Renal cortex interstitium (tissue), 11 donors: ENCODE measurements at regions not wholly inside any gene's neighbourhood (a gene's known extent, or its start where the extent isn't known, plus 50 kb on each side); places are given as distances from the start of the nearest gene placed in this dataset.
A peak's percentile ranks its signal among the peaks of the same experiment; 100 is the strongest.

Source experiments
- DNase-seq, 11 donors: peaks; one replicate each; pipeline ENCODE4 v3.0.0-alpha.2; 2013; ENCODE audit warnings: low read depth in 9 of 11, low spot score in 4 of 11; ENCODE audit errors: extremely low read depth in 1 of 11

DNA sequence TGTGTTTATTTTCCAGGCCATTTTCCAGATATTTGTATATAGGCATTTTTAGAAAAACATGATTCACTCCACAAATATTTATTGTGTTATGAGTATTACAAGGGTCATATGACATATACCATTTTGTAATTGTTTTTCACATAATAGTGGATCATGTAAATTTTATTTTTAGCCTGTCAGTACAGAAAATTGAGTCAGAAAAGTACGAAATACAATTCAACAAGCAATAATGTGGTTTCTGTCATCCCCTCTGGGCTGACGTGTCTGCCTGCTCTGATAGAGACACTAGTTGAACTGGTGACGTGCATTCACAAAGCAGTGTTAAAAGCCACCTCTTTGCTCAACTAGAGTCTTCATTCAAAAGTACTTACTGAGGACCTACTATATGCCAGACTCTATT lies 97.9 kb upstream of the STEAP1B start:
- no peak for DNase-seq

DNA sequence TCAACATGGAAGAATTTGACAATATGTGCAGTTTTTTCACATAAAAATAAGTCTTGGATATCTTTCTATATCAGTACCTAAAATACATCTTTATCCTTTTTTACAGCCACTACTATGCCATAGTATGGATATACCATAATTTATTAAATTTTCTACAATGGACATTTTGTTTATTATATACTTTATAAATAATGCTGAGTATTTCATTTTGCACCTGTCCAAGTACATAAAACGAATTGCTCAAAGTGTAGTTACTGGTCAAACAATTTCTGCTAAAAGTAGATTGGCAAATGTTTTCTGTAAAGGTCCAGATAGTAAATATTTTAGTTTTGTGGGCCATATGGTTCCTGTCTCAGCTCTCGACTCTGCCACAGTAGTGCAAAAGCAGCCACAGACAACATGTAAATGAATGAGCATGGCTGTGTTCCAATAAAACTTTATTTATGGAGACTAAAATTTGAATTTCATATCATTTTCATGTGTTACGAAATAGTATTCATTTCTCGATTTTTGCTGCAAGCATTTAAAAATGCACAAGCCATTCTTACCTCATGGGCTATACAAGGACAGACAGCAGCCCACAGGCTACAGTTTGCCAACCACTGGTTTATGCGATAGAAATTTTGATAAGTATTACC lies 96.9 kb upstream of the STEAP1B start:
- no peak for DNase-seq

DNA sequence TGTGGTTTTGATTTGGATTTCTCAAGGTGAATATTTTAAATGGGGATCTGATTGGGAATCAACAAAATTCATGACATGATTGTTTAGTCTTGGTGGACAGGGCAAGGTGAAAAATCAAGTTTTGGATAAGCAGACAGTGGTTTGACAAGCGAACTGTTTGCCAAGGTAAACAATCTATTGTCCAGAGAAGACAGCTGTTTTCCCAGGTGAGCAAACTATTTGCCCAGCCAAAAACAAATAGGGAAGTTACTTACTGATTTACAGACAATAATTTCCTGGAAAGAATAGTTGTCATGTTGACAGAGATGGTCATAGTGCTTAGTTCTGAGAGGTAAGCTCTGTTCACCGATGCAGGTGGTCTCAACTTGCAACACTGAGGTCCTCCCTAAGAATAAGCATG lies 94.0 kb upstream of the STEAP1B start:
- DNase-seq, result no peak

DNA sequence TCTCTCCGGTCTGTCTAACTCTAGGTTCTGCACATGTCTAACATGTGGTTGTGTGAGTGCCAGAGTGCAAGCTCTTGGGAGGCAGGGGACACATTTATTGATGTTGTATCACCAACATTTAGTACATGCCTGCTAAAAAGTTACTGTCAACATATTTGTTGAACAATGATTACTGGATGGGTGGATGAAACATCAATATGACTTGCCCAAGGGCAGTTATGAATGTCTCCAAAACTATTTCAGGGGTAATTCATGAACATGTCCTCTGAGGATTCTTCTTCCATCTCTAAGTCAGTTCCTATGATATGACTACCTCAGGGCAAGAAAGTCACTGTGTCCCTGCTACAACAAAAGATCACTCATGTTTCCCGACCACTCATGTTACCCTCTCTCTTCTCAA lies 91.3 kb upstream of the STEAP1B start:
- no peak for DNase-seq

DNA sequence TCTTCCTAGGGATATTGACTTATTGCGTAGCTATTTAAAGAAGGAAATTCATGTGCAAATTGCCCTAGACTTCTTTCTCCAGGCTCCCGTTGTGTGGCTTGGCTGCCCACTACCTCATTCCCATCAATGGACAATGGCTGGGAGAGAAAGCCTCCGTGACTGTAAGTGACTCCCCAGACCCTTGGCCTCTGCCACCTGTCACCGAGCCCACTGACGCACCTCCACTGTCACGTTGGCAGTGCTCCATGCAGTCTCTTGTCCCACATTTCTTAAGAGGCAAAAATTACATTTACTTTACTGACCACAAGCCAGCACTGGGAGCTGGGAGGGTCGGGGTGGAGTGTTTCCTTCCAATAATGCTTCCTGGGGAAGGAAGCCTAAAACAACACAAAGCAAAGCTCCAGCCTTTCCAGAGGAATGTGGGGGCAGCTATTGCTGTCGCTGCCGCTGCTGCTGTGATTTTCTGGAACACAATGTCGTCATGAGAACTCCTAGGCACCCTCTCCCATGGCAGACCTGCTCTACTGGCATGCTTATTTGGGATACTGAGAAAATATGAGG lies 89.7 kb upstream of the STEAP1B start:
- peak in 7 of 11 donors; percentile 40 to 75 (median 52) for DNase-seq

DNA sequence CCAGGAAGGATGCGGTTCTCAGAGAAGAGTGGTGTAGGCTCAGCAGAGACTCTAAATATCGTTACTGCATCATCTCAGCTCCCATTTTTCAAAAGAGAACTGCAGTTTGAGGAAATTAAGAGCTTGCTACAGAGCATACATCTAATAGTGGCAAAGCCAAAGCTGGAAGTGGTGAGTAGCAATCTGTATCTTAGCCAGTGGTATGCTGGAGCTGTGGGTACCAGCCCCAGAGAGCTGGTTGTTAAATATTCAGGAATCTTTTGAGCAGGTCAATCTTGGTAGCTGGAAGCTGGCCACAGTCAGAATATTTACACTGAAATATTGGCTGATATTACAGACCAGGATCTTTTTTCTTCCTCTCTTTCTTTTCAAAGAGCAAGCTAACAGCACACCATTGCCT lies 88.4 kb upstream of the STEAP1B start:
- no peak for DNase-seq

DNA sequence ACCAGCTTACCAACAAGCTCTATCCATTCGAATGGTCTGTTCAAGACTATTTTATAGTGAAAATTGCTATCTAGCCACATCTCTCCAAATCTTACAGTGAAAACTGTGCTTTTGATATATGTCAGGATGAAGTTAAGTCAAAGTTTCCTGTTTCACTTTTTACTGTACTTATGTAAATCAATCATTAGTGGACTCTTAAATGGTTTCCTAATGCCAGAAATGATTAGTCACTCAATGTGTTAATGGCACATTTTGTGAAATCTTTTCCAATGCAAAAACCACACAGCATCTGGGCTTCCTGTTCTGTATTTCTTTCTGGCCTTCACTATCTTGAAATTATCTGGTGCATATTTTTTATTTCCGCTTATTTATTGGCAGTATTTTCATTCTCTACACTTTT lies 87.3 kb upstream of the STEAP1B start:
- DNase-seq, result no peak

DNA sequence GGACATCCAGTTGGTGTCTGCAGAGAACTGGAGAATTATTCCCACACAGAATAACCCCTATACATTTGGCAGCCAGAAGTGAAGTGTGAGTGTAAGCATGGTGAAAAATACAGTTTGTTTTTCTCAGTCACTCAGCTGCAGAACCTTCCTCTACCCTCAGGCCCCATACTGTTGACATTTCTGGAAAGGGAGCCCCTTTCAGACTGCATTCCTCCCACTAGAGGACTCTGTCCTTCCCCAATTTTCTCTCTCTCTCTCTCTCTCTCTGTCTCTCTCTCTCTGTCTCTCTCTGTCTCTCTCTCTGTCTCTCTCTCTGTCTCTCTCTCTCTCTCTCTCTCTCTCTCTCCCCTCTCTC lies 86.8 kb upstream of the STEAP1B start:
- peak in 3 of 11 donors; percentile 43 to 79 (median 62) for DNase-seq

DNA sequence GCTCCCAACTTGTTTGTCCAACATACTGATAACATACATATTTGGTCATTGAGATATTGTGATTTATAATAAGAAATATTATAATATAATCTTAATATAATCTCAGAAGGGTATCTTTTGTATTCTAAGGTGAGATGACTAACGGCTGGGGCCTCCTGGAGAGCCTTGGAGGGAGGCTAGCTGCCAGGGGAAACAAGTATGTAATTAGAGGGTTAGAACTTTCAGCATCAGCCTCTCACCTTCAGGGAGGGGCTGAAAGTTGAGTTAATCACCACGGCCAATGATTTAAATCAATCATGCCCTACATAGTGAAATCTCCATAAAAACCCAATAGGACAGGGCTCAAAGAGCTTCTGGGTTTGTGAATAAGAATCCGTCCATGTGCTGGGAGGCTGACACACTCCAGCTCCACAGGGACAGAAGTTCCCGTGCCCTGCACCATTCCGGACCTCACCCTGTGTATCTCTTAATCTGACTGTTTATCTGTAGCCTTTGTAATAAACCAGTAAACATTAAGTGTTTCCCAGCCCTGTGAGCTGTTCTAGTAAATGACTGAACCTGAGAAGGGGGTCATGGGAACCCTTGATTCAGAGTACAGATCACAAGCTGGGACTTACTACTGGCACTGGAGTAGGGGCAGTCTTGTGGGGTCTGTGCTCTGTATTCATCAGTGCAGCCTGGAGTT lies 86.3 kb upstream of the STEAP1B start:
- DNase-seq, result no peak

DNA sequence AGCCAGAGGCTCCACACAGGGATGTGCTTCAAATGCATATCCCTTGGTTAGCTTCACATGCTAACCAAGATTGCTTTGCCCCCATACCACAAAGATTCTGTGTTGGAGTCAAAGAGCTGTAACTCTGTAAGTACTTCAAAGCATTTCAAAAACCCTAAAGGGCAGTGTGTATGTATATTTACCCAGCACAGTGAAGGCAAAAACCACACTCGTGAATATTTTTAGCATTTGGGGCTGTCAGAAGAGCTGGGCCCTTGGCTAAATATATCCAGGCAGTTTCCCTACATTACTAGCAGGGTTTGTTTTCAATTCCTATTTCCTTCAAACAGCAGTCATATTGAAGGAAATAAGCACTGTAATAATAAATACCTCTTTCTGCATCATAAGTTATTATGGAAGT lies 84.2 kb upstream of the STEAP1B start:
- DNase-seq, result no peak

DNA sequence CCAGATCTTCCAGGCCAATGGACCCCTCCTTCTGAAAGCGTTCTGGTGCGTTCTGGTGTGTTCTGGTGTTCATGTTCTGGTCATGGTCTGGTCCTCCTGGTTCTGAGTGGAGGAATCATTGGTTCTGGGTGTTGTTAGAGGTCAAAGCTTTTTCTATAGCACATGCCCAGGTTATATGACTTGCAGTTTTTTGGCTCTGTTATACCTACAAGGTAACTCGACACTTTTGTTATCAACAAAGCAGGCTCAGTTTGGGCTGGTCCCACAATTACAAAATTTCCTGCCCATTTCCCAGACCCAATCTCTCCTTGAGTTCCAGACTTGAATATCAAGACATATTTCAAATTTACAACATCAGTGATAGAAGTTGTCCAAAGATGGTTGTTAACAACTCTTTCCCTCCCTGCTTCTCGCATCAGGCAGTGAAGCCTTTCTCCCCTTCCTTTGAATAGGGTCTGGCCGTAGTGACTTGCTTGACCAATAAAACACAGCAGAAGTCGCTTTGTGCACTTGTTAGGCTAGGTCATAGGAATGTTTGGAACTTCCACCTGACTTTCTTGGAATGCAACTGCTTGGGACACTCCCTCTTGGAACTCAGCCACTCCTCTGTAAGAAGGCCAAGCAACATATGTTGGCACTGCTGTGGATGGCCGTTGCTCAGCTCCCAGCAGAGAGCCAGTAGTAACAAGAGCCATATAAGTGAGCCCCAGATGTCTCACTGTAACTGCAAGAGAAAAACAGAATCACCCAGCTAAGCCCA lies 83.1 kb upstream of the STEAP1B start:
- DNase-seq, result peak in 4 of 11 donors; percentile 56 to 70 (median 66)

DNA sequence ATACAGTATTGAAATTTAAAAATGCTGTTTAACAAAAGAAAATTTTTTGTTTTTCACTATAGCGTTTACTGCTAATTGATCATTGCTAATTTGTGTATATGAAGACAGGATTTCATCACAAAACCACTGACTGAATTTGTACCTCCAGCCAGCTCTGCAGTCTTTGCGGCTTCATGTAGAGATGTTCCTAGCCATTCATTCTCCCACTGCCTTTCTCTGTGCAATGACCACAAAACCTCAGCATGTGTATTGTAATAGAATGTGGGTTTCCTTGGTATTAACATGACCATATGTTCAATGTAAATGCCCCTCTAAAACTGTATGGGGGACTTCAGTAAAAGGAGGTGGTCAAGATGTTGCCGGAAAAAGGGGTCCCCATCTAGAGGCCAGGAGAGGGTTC lies 81.1 kb upstream of the STEAP1B start:
- DNase-seq, result no peak

DNA sequence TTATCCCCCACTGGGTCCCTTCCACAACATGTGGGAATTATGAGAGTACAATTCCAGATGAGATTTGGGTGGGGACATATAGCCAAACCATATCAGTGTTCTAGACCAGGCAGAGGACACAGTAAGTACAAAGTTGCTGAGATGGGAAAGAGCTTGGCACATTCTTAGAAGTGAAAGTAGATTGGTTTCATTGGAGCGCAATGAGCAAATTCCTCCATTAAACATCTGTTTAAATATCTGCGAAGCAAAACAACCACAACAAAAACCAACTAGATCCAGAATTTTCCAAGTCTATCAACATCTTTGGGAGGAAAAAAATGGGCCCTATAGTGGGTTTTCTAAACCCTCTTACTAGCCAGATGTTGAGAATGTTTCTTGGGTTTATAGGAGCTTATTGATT lies 80.0 kb upstream of the STEAP1B start:
- DNase-seq, result no peak

DNA sequence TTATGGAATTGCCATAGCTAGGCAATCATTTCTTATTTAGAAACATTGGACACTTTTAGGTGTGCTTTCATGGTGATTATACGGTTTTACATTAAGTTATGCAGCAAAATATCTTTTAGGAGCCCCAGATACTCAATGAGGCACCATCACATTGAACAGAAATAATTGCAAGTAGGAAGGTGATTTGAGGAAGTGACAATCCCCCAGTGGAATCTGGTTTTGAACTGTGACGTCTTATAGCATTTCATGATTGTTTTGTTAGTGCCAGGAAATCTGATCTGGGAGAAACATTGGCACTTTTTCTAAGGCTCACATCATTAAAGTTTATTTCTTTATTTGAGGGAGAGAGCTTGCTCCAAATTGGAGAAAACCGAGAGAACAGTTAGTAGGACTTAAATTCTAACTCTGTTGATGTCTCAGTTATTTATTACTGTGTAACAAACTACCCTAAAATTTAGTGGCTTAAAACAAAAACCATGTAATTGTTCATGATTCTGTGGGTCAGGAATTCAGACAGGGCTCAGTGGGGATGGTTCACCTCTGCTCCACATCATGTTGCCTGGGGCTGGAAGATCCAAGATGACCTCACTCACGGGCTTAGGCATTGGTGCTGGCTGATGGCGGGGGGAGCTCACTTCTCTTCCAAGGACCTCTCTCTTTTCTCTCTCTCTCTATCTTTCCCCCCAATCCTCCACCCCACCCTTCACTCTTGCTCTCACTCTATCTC lies 78.2 kb upstream of the STEAP1B start:
- DNase-seq, result no peak

DNA sequence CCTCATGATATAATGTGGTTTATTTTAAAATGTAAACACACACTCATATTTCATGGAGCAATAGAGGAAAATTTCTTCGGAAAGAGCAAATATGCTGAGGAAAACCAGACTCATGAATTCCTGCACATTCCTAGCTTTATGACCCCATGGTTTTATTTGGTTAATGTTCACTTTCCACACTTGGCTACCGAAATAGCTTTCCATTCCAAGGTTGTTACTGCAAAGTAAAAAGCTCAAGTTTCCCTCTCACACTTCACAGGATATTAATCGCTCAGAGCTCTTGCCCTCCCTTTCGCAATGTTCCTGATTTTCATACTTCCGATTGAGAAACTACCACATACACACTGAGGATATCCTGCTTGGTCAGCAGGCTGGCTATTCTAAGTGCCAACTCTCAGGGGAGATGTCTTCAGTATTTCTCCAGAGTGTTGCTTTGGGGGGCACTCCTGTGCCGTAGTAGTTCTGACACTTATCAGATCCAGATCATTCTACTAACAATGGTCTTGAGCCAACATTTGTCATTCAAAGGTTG lies 77.5 kb upstream of the STEAP1B start:
- peak in 4 of 11 donors; percentile 68 to 79 (median 72) for DNase-seq

DNA sequence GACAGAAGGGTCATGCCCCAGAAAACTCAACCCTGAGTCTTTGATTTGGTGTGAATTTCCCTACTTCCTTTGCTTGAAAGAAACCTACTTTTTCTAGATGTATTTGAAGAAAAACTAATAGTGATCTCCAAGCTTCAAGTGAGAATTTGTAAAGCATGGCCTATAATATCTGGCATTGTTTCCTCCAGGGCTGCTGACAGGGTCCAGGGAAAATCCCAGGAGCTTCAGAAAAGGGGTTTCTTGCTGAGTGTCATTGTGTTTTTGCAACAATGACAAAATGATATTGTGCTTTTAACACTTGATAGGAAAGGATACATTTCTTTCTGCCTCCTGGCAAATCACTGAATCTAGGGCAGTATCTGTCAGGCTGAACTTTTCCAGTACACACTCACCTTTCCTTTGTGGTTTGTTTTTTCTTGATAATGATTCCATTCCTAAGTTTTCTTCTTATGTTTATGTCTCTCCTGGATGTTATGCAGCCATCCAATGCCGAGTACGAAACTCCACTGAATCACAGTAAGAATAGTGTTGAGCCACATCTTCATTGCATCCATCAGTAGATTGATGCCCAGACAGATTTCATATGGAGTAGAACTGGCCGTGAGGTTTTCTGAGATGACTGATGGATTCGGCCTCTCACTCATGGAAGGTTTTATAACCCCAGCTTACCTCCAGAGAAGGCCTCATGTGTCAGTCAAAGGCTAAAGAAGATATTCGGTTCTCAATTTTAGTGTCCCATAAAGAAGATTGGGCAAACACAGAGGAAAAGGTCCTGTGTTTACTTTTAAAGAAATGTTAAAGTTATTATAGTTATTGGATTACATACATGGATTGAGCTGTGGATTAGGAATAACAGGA lies 76.9 kb upstream of the STEAP1B start:
- DNase-seq, result no peak

DNA sequence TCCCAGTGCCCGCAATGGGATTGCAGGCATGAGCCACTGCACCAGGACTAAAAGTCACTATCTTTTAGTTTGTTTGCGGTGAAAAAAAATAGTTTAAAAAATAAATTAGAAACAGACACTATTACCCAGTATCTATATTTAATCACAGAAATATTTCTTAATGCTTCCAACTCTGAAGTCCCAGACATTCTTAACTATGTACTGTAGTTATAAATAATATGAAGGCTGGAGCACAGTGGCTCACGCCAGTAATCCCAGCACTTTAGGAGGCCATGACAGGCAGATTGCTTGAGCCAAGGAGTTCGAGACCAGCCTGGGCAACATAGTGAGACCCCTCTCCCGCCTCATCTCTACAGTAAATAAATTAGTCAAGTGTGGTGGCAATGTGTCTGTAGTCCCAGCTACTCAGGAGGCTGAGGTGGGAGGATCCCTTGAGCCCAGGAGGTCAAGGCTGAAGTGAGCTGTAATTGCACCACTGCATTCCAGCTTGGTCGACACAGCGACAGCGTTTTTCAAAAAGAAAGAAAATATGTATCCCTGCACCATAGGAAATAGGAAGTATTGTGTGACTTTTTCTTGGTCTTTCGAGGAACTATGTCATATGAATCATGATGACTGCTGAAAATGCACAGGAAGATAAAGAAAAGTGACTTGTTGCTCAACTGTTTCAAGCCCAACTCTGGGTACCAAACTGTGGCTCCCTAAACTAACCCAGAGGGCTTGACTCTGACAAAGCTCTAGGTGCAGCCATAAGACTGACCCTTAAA lies 74.9 kb upstream of the STEAP1B start:
- no peak for DNase-seq

DNA sequence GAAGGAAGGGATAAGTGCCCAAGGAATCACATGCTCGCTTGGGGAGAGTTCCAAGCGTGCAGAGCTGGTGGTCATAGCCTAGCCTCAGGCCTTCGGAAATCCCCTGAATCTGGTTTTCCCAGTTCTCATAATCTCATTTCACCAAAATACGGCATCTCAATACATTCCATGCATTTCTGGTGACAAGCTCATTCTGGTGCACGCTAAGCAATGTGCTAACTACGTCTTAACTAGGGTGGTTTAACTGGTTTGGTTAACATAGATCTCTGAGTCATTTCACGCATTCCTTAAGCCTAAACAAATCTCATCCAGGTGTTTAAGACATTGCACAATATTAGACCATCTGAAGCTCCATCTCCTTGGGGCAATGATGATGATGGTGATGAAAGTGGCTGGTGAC lies 72.9 kb upstream of the STEAP1B start:
- DNase-seq, result no peak
